Sigmoid colon (tissue), 4 donors: ENCODE measurements at regions not wholly inside any gene's neighbourhood (a gene's known extent, or its start where the extent isn't known, plus 50 kb on each side); places are given as distances from the start of the nearest gene placed in this dataset.

Source experiments
- CTCF ChIP-seq, 4 experiments: fragments of 450-650 bp in 3 of 4; fragments of 200-600 bp in 1 of 4; IDR thresholded peaks; one replicate each; pipeline ENCODE4 v1.5.1; 2016 to 2019; ENCODE audit warnings: antibody characterized with exemption in 4 of 4, mild to moderate bottlenecking in 3 of 4, moderate library complexity in 2 of 4
- EP300 ChIP-seq, 4 donors: sonication (generic); formaldehyde crosslinking; IDR thresholded peaks; one replicate each; pipeline ENCODE4 v1.6.1; 2017; ENCODE audit warnings: antibody characterized with exemption in 4 of 4
- POLR2AphosphoS5 ChIP-seq, 4 donors: sonication (generic); formaldehyde crosslinking; IDR thresholded peaks; one replicate each; pipeline ENCODE4 v1.6.1; 2017; ENCODE audit warnings: antibody characterized with exemption in 4 of 4

- TF ChIP-seq CTCF (IDR thresholded peaks at IDR 0.05) (no peak), POLR2AphosphoS5 (IDR thresholded peaks at IDR 0.05) (no peak), EP300 (IDR thresholded peaks at IDR 0.05) (no peak)
Observed at GRCh38 chr1:88070956-88071355, 613.1 kb upstream of the PKN2 start.
